ENCODE measurements at regions not wholly inside any gene's neighbourhood (a gene's known extent, or its start where the extent isn't known, plus 50 kb on each side); places are given as distances from the start of the nearest gene placed in this dataset.

DNA sequence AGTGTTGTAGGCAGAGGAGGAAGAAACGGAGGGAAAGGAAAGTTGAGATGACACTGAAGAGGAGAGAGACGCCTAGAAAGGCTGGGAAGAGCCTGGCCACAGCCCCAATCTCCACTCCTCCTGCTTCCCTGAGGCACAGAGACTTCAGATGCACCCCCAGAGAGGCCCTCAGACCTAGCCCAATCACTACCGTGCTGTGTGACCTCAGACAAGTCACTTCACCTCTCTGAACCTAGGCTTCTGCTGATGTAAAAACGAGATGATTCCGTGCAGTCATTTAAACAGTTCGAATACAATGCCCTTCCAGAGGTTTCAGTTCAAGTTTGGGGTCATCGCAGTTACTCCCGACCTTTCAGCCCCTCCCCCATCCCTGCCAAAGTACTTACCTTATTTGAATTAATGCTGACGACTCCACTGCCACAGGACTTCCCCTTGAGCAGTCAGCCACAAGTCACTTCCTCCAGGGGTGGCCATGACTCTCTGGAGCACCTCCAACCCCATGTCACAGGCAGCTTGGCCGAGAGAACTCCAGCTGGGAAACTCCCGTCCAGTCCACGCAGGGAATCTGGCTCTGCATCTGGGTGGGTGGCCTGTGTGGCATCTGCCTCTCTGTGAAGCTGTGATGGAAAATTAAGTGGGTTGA lies 105.2 kb upstream of the ID2 start:
- 64 to 90% methylated on average over 4 to 12 of the region's 12 CpGs for WGBS, 2 donors (ENCODE audit: low coverage in 1 of 2)
- in situ Hi-C loops (cut with MboI; ENCODE audit: low pct_ligation_motif_present in 1 of 4, low pct_unique_long_range_greater_than_20kb in 1 of 4, low sequenced_read_pairs in 3 of 4) = no loop called here
- DNase-seq = peak; percentile 29
- Histone ChIP-seq H3K36me3 (no peaks in the 10 kb centered on the region), H3K27ac (no peak overlapping the region), H3K9me3 (no peaks in the 10 kb centered on the region), H3K27me3 (no peaks in the 10 kb centered on the region), H3K4me1 (peaks cover 0 to 32% (median 15%) of the 10 kb centered on the region in 4 donors), H3K4me3 (no peak overlapping the region)
- TF ChIP-seq POLR2AphosphoS5 (IDR thresholded peaks at IDR 0.05) (no peak), POLR2A (IDR thresholded peaks at IDR 0.05) (no peak), EP300 (IDR thresholded peaks at IDR 0.05; ENCODE audit: low read depth) (no peak)
- TF ChIP-seq, protein P1, sequence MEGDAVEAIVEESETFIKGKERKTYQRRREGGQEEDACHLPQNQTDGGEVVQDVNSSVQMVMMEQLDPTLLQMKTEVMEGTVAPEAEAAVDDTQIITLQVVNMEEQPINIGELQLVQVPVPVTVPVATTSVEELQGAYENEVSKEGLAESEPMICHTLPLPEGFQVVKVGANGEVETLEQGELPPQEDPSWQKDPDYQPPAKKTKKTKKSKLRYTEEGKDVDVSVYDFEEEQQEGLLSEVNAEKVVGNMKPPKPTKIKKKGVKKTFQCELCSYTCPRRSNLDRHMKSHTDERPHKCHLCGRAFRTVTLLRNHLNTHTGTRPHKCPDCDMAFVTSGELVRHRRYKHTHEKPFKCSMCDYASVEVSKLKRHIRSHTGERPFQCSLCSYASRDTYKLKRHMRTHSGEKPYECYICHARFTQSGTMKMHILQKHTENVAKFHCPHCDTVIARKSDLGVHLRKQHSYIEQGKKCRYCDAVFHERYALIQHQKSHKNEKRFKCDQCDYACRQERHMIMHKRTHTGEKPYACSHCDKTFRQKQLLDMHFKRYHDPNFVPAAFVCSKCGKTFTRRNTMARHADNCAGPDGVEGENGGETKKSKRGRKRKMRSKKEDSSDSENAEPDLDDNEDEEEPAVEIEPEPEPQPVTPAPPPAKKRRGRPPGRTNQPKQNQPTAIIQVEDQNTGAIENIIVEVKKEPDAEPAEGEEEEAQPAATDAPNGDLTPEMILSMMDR (IDR thresholded peaks at IDR 0.05) = no peak
- intact Hi-C loops (cut with DNase I; ENCODE audit: low total_unique reads) = no loop called here

DNA sequence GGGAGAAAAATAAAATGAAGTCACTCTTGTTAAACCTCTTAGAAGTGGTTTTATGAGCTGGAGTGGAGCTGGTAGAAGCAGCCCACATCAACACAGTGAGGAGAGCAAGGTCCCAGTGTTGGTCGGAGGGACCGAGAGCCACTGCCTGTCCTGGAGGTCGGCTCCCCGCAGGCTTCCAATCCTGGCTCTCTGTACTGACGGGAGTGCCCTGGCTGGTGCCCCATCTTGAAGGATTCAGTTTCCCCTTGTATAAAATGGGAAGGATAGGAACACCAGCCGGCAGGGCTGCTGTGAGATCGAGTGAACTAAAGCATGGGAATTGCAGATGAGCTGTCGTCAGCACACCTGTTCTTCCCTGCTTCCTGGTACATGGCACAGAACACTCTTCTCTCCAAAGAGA lies 104.3 kb upstream of the ID2 start:
- Histone ChIP-seq H3K4me1 (peaks cover 0 to 28% (median 14%) of the 10 kb centered on the region in 4 donors), H3K4me3 (no peak overlapping the region), H3K27me3 (no peaks in the 10 kb centered on the region), H3K36me3 (no peaks in the 10 kb centered on the region), H3K9me3 (no peaks in the 10 kb centered on the region), H3K27ac (no peak overlapping the region)
- no peak for DNase-seq
- TF ChIP-seq EP300 (IDR thresholded peaks at IDR 0.05; ENCODE audit: low read depth) (no peak), POLR2A (IDR thresholded peaks at IDR 0.05) (no peak)
- intact Hi-C loops (cut with DNase I; ENCODE audit: low total_unique reads) = no loop called here
- in situ Hi-C loops (cut with MboI; ENCODE audit: low pct_ligation_motif_present in 1 of 4, low pct_unique_long_range_greater_than_20kb in 1 of 4, low sequenced_read_pairs in 3 of 4) = no loop called here
- 93 to 100% methylated on average over 2 to 8 of the region's 8 CpGs for WGBS, 2 donors (ENCODE audit: low coverage in 1 of 2)

DNA sequence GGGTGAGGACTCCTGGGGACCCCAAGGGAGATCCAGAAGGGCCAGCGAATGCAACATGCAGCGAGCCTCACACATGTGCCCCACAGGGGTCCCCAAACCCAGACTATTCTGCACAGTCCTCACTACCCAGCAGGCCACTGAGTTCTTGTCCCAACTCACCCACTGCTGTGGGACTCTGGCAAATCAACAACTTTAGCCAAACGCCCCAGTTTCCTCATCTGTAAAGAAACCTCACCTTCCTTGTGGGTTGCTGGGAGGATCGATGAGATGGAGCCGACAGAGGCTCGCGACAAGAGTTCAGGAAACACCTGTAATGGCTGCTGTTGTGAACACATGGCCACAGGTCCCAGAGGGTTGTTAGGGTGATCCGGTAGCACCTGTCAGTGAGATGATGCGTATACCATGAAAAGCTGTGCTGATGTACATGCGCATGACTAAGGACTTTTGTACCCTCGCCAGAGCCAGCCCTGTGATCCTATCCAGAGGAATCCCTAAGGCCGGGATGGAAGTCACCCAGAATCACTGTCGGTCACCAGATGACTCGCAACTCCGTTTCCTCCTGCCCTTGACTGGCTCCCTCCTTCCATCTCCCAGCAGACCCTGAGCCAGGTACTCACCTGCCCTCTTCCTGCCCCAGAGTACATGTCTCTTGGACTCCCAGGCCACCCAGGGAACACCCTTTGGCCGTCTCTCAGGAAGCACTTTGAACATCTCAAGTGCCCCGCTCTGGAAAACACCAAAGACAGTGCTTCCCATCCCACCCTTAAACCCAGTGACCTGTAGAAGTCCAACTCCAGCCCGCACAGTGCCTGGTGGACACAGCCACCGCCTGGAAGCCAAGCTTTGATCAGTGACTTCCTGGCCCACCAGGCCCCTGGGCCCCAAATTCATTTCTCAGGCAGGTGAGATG lies 103.3 kb upstream of the ID2 start:
- WGBS, 2 donors (ENCODE audit: low coverage in 1 of 2) = 92 to 95% methylated on average over 4 to 19 of the region's 19 CpGs
- peaks cover 6 to 38% (median 24%) of the 10 kb centered on the region in 4 donors for H3K4me1 ChIP-seq
- H3K27ac ChIP-seq = no peak overlapping the region
- no peaks in the 10 kb centered on the region for H3K27me3 ChIP-seq
- intact Hi-C loops (cut with DNase I; ENCODE audit: low total_unique reads) (no loop called here), in situ Hi-C loops (cut with MboI; ENCODE audit: low pct_ligation_motif_present in 1 of 4, low pct_unique_long_range_greater_than_20kb in 1 of 4, low sequenced_read_pairs in 3 of 4) (no loop called here)
- TF ChIP-seq POLR2A (IDR thresholded peaks at IDR 0.05) = no peak
- no peak for TF ChIP-seq POLR2AphosphoS5 (IDR thresholded peaks at IDR 0.05)
- no peak for TF ChIP-seq EP300 (IDR thresholded peaks at IDR 0.05; ENCODE audit: low read depth)
- TF ChIP-seq, protein P1 (IDR thresholded peaks at IDR 0.05) = no peak
- no peaks in the 10 kb centered on the region for H3K36me3 ChIP-seq
- no peak overlapping the region for H3K4me3 ChIP-seq
- no peak for DNase-seq
- no peaks in the 10 kb centered on the region for H3K9me3 ChIP-seq

DNA sequence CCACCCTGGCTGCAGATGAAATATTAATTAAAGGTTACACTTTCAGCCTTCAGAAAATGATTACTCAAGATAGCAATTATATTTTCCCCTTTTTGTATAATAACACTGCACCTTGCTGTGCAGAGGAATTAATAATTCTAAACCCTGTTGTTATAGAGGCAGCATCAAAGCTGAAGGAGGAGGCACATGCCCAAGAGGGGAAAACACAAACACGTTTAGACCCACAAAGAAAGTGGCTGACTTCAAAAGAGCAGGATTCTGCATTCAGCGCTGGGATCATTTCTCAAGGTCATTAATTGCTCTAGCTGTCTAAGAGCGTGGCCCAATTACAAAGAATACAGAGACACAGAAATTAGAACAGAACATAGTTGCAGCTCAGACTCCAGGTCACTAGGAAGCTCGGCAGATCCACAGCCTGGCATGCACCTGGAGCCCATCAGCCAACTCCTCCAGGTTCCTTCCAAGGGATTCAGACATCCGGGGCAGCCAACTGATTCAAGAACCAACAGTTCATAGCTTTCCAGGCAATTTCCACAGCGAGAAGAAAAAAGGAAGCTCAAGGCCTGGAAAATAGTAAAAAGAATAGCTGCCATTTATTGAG lies 102.3 kb upstream of the ID2 start:
- H3K9me3 ChIP-seq = no peaks in the 10 kb centered on the region
- TF ChIP-seq, protein P1 (IDR thresholded peaks at IDR 0.05) = no peak
- TF ChIP-seq POLR2AphosphoS5 (IDR thresholded peaks at IDR 0.05) (no peak), POLR2A (IDR thresholded peaks at IDR 0.05) (no peak)
- 73 to 86% methylated on average over 3 to 6 of the region's 6 CpGs for WGBS, 2 donors (ENCODE audit: low coverage in 1 of 2)
- H3K4me1 ChIP-seq = peaks cover 6 to 46% (median 29%) of the 10 kb centered on the region in 4 donors
- H3K27me3 ChIP-seq = no peaks in the 10 kb centered on the region
- no peak for DNase-seq
- H3K27ac ChIP-seq = no peak overlapping the region
- H3K4me3 ChIP-seq = no peak overlapping the region
- in situ Hi-C loops (cut with MboI; ENCODE audit: low pct_ligation_motif_present in 1 of 4, low pct_unique_long_range_greater_than_20kb in 1 of 4, low sequenced_read_pairs in 3 of 4) = no loop called here
- H3K36me3 ChIP-seq = no peaks in the 10 kb centered on the region
- intact Hi-C loops (cut with DNase I; ENCODE audit: low total_unique reads) = loop anchor here (2.0 kb wide), 1 partner anchor 923 kb away; no protein-coding TSS in a partner anchor
